Smooth muscle cell (in vitro differentiated cells): ENCODE measurements at regions not wholly inside any gene's neighbourhood (a gene's known extent, or its start where the extent isn't known, plus 50 kb on each side); places are given as distances from the start of the nearest gene placed in this dataset.

Source experiments
- DNase-seq: peaks from one replicate; lab custom pipeline; 2025; ENCODE audit not compliant: unreplicated experiment; lab: John Stamatoyannopoulos, UW
- H2AFZ ChIP-seq: fragments of 200-600 bp; sonication (generic); 2 replicates; pipeline ENCODE4 v1.6.0; 2016; ENCODE audit warnings: antibody characterized with exemption, low read depth, mild to moderate bottlenecking
- H3F3A ChIP-seq: fragments of 200-600 bp; sonication (generic); 2 replicates; pipeline ENCODE4 v1.6.0; 2017; ENCODE audit warnings: antibody characterized with exemption, low read depth
- H3K27ac ChIP-seq: fragments of 200-600 bp; sonication (generic); 2 replicates; pipeline ENCODE4 v1.5.1; 2016; ENCODE audit warnings: low read depth, mild to moderate bottlenecking
- H3K27me3 ChIP-seq: fragments of 200-600 bp; sonication (generic); 2 replicates; pipeline ENCODE4 v1.6.1; 2016; ENCODE audit warnings: low read depth, mild to moderate bottlenecking
- H3K36me3 ChIP-seq: fragments of 200-600 bp; sonication (generic); 2 replicates; pipeline ENCODE4 v1.5.1; 2016; ENCODE audit warnings: low read depth
- H3K4me1 ChIP-seq: fragments of 200-600 bp; sonication (generic); 2 replicates; pipeline ENCODE4 v1.5.1; 2016; ENCODE audit warnings: low read depth
- H3K4me2 ChIP-seq: fragments of 200-600 bp; sonication (generic); 2 replicates; pipeline ENCODE4 v1.6.0; 2016; ENCODE audit warnings: mild to moderate bottlenecking
- H3K4me3 ChIP-seq: fragments of 200-600 bp; sonication (generic); 2 replicates; pipeline ENCODE4 v1.5.1; 2016; ENCODE audit warnings: mild to moderate bottlenecking
- H3K79me2 ChIP-seq: fragments of 200-600 bp; sonication (generic); 2 replicates; pipeline ENCODE4 v1.6.0; 2016; ENCODE audit warnings: low read depth, mild to moderate bottlenecking
- H3K9ac ChIP-seq: fragments of 200-600 bp; sonication (generic); 2 replicates; pipeline ENCODE4 v1.6.0; 2016; ENCODE audit warnings: low read depth
- H3K9me3 ChIP-seq: fragments of 200-600 bp; sonication (generic); replicated peaks from 2 replicates; pipeline ENCODE4 v1.5.1; 2016; ENCODE audit warnings: low read depth
- H4K20me1 ChIP-seq: fragments of 200-600 bp; sonication (generic); 2 replicates; pipeline ENCODE4 v1.6.0; 2016; ENCODE audit warnings: low read depth
- WGBS: methylation state at CpG from one replicate; pipeline ENCODE4 v1.1.7; 2016; ENCODE audit warnings: low lambda C conversion rate; 5-methylcytosine and 5-hydroxymethylcytosine counted together
- TF ChIP-seq, protein P1 (sequence below): fragments of 200-600 bp; sonication (generic); IDR thresholded peaks from 2 replicates; pipeline ENCODE4 v1.5.1; 2017; ENCODE audit warnings: borderline replicate concordance, mild to moderate bottlenecking, antibody characterized with exemption; ENCODE audit not compliant: insufficient read depth, poor library complexity, severe bottlenecking

- 97% methylated on average over 1 of the region's 1 CpG for WGBS
- H3K27ac ChIP-seq, result no peak overlapping the region
- no peak overlapping the region for H3K4me3 ChIP-seq
- no peaks in the 10 kb centered on the region for H3K9me3 ChIP-seq
- H3K36me3 ChIP-seq, result no peaks in the 10 kb centered on the region
- H3K27me3 ChIP-seq, result no peaks in the 10 kb centered on the region
- no peak overlapping the region for H3K4me2 ChIP-seq
- no peak for DNase-seq
- no peak overlapping the region for H3K9ac ChIP-seq
- H3K4me1 ChIP-seq, result no peaks in the 10 kb centered on the region
- H3F3A ChIP-seq, result no peaks in the 10 kb centered on the region
- no peaks in the 10 kb centered on the region for H4K20me1 ChIP-seq
- TF ChIP-seq, protein P1, sequence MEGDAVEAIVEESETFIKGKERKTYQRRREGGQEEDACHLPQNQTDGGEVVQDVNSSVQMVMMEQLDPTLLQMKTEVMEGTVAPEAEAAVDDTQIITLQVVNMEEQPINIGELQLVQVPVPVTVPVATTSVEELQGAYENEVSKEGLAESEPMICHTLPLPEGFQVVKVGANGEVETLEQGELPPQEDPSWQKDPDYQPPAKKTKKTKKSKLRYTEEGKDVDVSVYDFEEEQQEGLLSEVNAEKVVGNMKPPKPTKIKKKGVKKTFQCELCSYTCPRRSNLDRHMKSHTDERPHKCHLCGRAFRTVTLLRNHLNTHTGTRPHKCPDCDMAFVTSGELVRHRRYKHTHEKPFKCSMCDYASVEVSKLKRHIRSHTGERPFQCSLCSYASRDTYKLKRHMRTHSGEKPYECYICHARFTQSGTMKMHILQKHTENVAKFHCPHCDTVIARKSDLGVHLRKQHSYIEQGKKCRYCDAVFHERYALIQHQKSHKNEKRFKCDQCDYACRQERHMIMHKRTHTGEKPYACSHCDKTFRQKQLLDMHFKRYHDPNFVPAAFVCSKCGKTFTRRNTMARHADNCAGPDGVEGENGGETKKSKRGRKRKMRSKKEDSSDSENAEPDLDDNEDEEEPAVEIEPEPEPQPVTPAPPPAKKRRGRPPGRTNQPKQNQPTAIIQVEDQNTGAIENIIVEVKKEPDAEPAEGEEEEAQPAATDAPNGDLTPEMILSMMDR, result no peak
- H2AFZ ChIP-seq, result no peak overlapping the region
- no peaks in the 10 kb centered on the region for H3K79me2 ChIP-seq
Observed at GRCh38 chr1:162996261-162996660, 72.9 kb upstream of the RGS4 start.

DNA sequence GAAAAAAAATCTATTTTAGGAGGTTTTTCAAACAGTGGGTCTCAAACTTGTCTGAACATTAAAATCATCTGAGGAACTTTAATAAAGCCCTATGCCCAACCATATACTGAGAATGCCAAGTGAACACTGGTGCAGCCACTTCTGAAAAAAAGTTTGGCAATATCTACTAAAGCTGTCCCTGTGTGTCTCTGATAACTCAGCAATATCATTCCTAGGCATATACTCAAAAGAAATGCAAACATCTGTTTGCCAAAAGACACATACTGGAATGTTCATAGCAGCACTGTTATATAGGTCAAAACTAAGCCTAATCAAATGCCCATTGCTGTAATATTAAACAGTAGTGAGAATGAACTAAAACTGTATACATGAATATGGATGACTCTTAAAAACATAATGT is 74.2 kb upstream of the RGS4 start:
- Histone ChIP-seq H3K4me1 (no peaks in the 10 kb centered on the region), H3K27me3 (no peaks in the 10 kb centered on the region), H3K36me3 (no peaks in the 10 kb centered on the region), H2AFZ (no peak overlapping the region), H3K9me3 (no peaks in the 10 kb centered on the region), H3K4me3 (no peak overlapping the region), H3F3A (no peaks in the 10 kb centered on the region), H3K4me2 (no peak overlapping the region), H3K79me2 (no peaks in the 10 kb centered on the region), H3K27ac (no peak overlapping the region), H3K9ac (no peak overlapping the region), H4K20me1 (no peaks in the 10 kb centered on the region)
- TF ChIP-seq, protein P1, result no peak
- DNase-seq, result no peak

GRCh38 chr1:162993846-162994245 is 75.3 kb upstream of the RGS4 start:
- no peak for DNase-seq
- H3K27me3 ChIP-seq, result no peaks in the 10 kb centered on the region
- H3K4me2 ChIP-seq, result no peak overlapping the region
- H3K9ac ChIP-seq, result no peak overlapping the region
- no peak overlapping the region for H2AFZ ChIP-seq
- no peaks in the 10 kb centered on the region for H3K9me3 ChIP-seq
- 71% methylated on average over 3 of the region's 3 CpGs for WGBS
- H3K4me3 ChIP-seq, result no peak overlapping the region
- H3K27ac ChIP-seq, result no peak overlapping the region
- H3F3A ChIP-seq, result no peaks in the 10 kb centered on the region
- TF ChIP-seq, protein P1, result no peak
- H3K79me2 ChIP-seq, result no peaks in the 10 kb centered on the region
- no peaks in the 10 kb centered on the region for H4K20me1 ChIP-seq
- no peaks in the 10 kb centered on the region for H3K36me3 ChIP-seq
- H3K4me1 ChIP-seq, result no peaks in the 10 kb centered on the region

DNA sequence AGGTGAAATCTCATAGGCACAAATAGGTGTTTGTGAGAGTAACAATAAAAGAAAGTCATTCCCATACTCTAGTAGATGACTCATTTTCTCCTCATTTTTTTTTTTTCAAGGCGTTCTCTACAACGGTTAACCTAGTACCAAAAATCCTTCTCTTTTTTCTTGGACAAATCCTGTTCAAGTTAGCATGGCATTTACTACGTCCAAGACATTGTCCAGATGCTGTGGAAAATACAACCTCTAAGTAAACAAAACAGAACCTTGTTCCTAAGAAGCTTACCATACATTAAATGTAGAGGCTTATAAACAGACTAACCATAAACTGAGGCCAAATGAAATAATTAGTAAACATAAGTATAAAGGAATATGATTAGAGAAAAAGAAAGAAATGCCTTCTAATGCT is 76.2 kb upstream of the RGS4 start:
- TF ChIP-seq, protein P1, result no peak
- no peaks in the 10 kb centered on the region for H3K4me1 ChIP-seq
- no peak overlapping the region for H3K4me3 ChIP-seq
- H3K9ac ChIP-seq, result no peak overlapping the region
- no peaks in the 10 kb centered on the region for H3K27me3 ChIP-seq
- 4% methylated on average over 3 of the region's 3 CpGs for WGBS
- no peaks in the 10 kb centered on the region for H3K9me3 ChIP-seq
- H4K20me1 ChIP-seq, result no peaks in the 10 kb centered on the region
- no peak overlapping the region for H3K27ac ChIP-seq
- no peaks in the 10 kb centered on the region for H3F3A ChIP-seq
- H3K79me2 ChIP-seq, result no peaks in the 10 kb centered on the region
- H2AFZ ChIP-seq, result no peak overlapping the region
- no peaks in the 10 kb centered on the region for H3K36me3 ChIP-seq
- peak overlapping the region; percentile 20 for H3K4me2 ChIP-seq
- no peak for DNase-seq
